PC-3 (cell line): ENCODE measurements at regions not wholly inside any gene's neighbourhood (a gene's known extent, or its start where the extent isn't known, plus 50 kb on each side); places are given as distances from the start of the nearest gene placed in this dataset.

Source experiments
- EZH2 ChIP-seq: fragments of 300-600 bp; sonication (generic); IDR thresholded peaks from one replicate; pipeline ENCODE4 v1.6.1; 2017; ENCODE audit warnings: antibody characterized with exemption, mild to moderate bottlenecking, low read length; ENCODE audit not compliant: unreplicated experiment
- TF ChIP-seq, protein P1 (sequence below): fragments of 300-600 bp; sonication (generic); conservative IDR thresholded peaks from 2 replicates; pipeline ENCODE4 v1.5.1; 2017; ENCODE audit warnings: antibody characterized with exemption, low read depth, mild to moderate bottlenecking, low read length

DNA sequence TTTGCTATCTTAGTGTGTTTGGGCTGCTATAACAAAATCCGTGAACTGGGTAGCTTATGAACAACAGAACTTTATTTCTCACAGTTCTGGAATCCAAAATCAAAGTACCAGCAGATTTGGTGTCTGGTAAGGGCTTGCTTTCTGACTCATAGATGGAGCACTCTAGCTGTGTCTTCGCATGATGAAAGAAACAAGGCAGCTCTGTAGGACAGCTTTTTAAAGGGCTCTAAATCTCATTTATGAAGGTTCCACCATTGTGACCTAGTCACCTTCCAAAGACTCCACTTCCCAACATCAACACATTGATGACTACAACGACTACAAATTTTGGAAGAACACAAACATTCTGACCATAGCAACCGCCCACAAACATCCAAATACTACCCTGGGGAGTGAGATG, 158.6 kb upstream of the LCORL start:
- TF ChIP-seq, protein P1, sequence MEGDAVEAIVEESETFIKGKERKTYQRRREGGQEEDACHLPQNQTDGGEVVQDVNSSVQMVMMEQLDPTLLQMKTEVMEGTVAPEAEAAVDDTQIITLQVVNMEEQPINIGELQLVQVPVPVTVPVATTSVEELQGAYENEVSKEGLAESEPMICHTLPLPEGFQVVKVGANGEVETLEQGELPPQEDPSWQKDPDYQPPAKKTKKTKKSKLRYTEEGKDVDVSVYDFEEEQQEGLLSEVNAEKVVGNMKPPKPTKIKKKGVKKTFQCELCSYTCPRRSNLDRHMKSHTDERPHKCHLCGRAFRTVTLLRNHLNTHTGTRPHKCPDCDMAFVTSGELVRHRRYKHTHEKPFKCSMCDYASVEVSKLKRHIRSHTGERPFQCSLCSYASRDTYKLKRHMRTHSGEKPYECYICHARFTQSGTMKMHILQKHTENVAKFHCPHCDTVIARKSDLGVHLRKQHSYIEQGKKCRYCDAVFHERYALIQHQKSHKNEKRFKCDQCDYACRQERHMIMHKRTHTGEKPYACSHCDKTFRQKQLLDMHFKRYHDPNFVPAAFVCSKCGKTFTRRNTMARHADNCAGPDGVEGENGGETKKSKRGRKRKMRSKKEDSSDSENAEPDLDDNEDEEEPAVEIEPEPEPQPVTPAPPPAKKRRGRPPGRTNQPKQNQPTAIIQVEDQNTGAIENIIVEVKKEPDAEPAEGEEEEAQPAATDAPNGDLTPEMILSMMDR = no peak
- TF ChIP-seq EZH2 = no peak
